Tibial nerve (tissue), 4 donors: ENCODE measurements at regions not wholly inside any gene's neighbourhood (a gene's known extent, or its start where the extent isn't known, plus 50 kb on each side); places are given as distances from the start of the nearest gene placed in this dataset.

Source experiments
- DNase-seq, 2 donors: peaks; one replicate each; pipeline ENCODE4 v3.0.0-alpha.2; 2019; ENCODE audit warnings: low spot score in 2 of 2
- H3K27ac ChIP-seq, 4 donors: fragments of 200-600 bp; sonication (generic) in 3 of 4; one replicate each; pipeline ENCODE4 v1.5.1; 2017 to 2019; ENCODE audit warnings: mild to moderate bottlenecking in 1 of 4
- H3K27me3 ChIP-seq, 2 donors: fragments of 200-600 bp; sonication (generic) in 1 of 2; one replicate each; pipeline versions ENCODE4 v1.5.1 to v1.6.0; 2017 to 2019
- H3K36me3 ChIP-seq, 3 donors: fragments of 200-600 bp; sonication (generic); one replicate each; pipeline ENCODE4 v1.5.1; 2018 to 2019
- H3K4me1 ChIP-seq, 4 donors: fragments of 200-600 bp; sonication (generic) in 3 of 4; one replicate each; pipeline ENCODE4 v1.5.1; 2017 to 2019
- H3K4me3 ChIP-seq, 4 donors: fragments of 200-600 bp; sonication (generic) in 3 of 4; one replicate each; pipeline ENCODE4 v1.5.1; 2017 to 2019; ENCODE audit warnings: mild to moderate bottlenecking in 1 of 4, moderate library complexity in 1 of 4
- H3K9me3 ChIP-seq, 4 donors: fragments of 200-600 bp; sonication (generic) in 3 of 4; one replicate each; pipeline ENCODE4 v1.5.1; 2017 to 2019
- EP300 ChIP-seq, 2 donors: sonication (generic); formaldehyde crosslinking; IDR thresholded peaks; one replicate each; pipeline ENCODE4 v1.6.1; 2017; ENCODE audit warnings: antibody characterized with exemption in 2 of 2, mild to moderate bottlenecking in 1 of 2
- POLR2A ChIP-seq, 2 donors: fragments of 450-650 bp; IDR thresholded peaks; one replicate each; pipeline ENCODE4 v1.6.1; 2017; ENCODE audit warnings: antibody characterized with exemption in 2 of 2, mild to moderate bottlenecking in 2 of 2, moderate library complexity in 2 of 2
- WGBS, 2 donors: methylation state at CpG; one replicate each; pipeline ENCODE4 v1.1.5; 2018; 5-methylcytosine and 5-hydroxymethylcytosine counted together
- TF ChIP-seq, protein P1 (sequence below), 5 experiments: fragments of 200-600 bp in 3 of 5; fragments of 450-650 bp in 2 of 5; sonication (generic) in 3 of 5; IDR thresholded peaks; one replicate each; pipeline ENCODE4 v1.5.1; 2016 to 2019; ENCODE audit warnings: antibody characterized with exemption in 5 of 5, mild to moderate bottlenecking in 3 of 5, moderate library complexity in 2 of 5

DNA sequence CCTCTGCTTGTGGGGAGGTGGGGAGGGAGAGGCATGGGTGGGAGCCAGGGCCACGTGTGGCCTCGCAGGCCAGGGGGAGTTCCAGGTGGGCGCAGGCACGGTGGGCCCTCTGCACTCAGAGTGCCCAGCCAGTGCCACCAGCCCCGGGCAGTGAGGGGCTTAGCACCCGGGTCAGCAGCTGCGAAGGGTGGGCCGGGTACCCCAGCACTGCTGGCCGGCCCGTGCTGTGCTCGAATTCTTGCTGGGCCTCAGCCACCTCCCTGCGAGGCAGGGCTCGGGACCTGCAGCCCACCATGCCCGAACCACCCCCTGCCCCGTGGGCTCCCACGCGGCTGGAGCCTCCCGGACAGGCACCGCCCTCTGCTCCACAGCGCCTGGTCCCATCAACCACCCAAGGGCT, 1277.2 kb downstream of the JRKL start:
- Histone ChIP-seq H3K4me1 (no peaks in the 10 kb centered on the region), H3K36me3 (no peaks in the 10 kb centered on the region), H3K27ac (no peak overlapping the region), H3K9me3 (peaks cover 0 to 8% (median 0%) of the 10 kb centered on the region in 4 donors), H3K27me3 (no peaks in the 10 kb centered on the region), H3K4me3 (no peak overlapping the region)
- DNase-seq = no peak
- TF ChIP-seq, protein P1, sequence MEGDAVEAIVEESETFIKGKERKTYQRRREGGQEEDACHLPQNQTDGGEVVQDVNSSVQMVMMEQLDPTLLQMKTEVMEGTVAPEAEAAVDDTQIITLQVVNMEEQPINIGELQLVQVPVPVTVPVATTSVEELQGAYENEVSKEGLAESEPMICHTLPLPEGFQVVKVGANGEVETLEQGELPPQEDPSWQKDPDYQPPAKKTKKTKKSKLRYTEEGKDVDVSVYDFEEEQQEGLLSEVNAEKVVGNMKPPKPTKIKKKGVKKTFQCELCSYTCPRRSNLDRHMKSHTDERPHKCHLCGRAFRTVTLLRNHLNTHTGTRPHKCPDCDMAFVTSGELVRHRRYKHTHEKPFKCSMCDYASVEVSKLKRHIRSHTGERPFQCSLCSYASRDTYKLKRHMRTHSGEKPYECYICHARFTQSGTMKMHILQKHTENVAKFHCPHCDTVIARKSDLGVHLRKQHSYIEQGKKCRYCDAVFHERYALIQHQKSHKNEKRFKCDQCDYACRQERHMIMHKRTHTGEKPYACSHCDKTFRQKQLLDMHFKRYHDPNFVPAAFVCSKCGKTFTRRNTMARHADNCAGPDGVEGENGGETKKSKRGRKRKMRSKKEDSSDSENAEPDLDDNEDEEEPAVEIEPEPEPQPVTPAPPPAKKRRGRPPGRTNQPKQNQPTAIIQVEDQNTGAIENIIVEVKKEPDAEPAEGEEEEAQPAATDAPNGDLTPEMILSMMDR (IDR thresholded peaks at IDR 0.05) = no peak
- no peak for TF ChIP-seq EP300 (IDR thresholded peaks at IDR 0.05)
- TF ChIP-seq POLR2A (IDR thresholded peaks at IDR 0.05) = no peak
- 89 to 100% methylated on average over 8 to 12 of the region's 20 CpGs for WGBS, 2 donors

DNA sequence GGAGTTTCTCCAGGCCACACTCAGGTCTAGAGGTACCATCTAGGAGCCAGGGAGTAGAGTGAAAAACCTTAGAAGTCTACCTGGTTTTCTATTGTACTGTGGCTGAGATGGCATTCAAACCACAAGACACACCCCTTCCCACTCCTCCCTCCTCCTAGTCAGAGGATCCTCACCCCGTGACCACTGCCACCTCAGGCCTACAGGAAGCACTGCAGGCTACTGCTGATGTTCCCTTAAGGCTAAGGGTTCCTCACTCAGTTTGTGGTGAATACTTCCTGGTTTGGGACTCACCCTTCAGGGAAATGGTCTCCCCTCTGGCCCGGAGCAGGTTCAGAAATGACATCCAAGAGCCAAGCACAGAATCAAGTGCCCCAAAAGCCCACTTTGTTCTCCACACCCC, 1293.9 kb downstream of the JRKL start:
- H3K36me3 ChIP-seq = no peaks in the 10 kb centered on the region
- no peak for DNase-seq
- H3K9me3 ChIP-seq = peaks cover 0 to 9% (median 0%) of the 10 kb centered on the region in 4 donors
- TF ChIP-seq POLR2A (IDR thresholded peaks at IDR 0.05) (no peak), EP300 (IDR thresholded peaks at IDR 0.05) (no peak)
- TF ChIP-seq, protein P1 (IDR thresholded peaks at IDR 0.05) = no peak
- H3K27me3 ChIP-seq = no peaks in the 10 kb centered on the region
- no peak overlapping the region for H3K4me3 ChIP-seq
- no peak overlapping the region for H3K27ac ChIP-seq
- WGBS, 2 donors = 55 to 90% methylated on average over 1 to 2 of the region's 2 CpGs
- no peaks in the 10 kb centered on the region for H3K4me1 ChIP-seq

DNA sequence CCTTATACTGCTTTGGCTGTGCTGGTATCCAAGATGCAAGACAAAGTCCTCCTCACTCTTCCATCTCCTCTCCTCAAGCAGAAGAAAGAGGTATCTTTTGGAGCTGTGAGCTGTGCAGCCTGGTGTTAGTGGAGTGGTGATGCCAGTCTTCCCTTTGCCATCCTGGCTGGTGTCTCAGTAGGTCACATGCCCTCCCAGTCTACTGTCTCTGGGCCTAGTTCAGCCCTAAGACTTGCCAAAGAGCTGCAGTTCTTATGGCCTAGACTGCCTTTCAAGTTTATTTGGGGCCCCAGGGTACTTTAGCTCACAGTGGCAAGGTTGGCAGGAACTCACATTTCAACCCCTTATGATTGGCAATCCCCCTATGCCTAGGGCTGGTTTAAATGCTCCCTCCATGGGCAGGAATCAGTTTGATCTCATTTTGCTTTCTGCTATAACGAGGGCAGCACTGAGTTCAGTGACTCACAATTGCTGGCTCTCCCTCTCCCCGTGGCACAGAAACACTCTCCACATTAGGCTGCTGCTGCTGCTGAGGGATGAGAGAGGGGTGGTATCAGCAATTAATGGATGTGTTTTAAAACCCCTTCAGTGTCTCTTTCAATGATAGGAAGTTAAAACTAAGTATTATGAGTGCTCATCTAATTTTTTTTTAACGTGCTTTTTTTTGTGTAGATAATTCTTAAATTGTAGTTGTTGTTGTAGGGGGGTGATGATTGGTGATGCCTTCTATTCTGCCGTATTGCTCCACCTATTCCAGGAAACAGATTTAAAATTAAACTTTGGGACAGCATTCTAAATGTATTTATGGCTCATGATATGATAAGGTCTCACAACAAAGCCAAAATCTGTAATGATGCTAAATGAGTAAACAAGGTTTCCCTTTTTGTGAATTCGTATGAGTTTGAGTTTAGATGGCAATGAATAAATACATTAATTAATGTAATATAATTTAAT, 1295.0 kb downstream of the JRKL start:
- WGBS, 2 donors = 67 to 75% methylated on average over 5 of the region's 5 CpGs
- Histone ChIP-seq H3K4me1 (no peaks in the 10 kb centered on the region), H3K9me3 (peaks cover 0 to 6% (median 0%) of the 10 kb centered on the region in 4 donors), H3K27ac (no peak overlapping the region), H3K36me3 (no peaks in the 10 kb centered on the region), H3K27me3 (no peaks in the 10 kb centered on the region), H3K4me3 (no peak overlapping the region)
- no peak for DNase-seq
- TF ChIP-seq, protein P1 (IDR thresholded peaks at IDR 0.05) = no peak
- TF ChIP-seq EP300 (IDR thresholded peaks at IDR 0.05) (no peak), POLR2A (IDR thresholded peaks at IDR 0.05) (no peak)

DNA sequence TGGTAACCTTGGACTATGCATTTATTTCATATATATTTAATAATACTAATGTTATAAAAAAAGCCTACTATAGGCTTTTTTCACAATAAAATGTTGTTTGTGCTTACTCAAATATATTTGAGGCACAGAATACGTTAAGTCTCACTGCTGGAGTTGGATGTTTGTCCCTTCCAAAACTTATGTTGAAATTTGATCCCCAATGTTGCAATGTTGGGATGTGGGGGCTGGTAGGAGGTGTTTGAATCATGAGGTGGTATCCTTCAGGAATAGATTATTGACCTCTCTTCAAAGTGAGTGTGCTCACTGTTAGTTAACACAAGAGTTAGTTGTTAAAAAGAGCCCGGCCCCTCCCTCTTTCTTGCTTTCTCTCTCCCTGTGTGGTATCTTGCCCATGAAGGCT, 1295.9 kb downstream of the JRKL start:
- H3K36me3 ChIP-seq = no peaks in the 10 kb centered on the region
- WGBS, 2 donors = 62 to 67% methylated on average over 2 of the region's 2 CpGs
- peaks cover 0 to 6% (median 0%) of the 10 kb centered on the region in 4 donors for H3K9me3 ChIP-seq
- H3K4me1 ChIP-seq = no peaks in the 10 kb centered on the region
- H3K4me3 ChIP-seq = no peak overlapping the region
- H3K27ac ChIP-seq = no peak overlapping the region
- DNase-seq = no peak
- TF ChIP-seq EP300 (IDR thresholded peaks at IDR 0.05) (no peak), POLR2A (IDR thresholded peaks at IDR 0.05) (no peak)
- TF ChIP-seq, protein P1 (IDR thresholded peaks at IDR 0.05) = no peak
- H3K27me3 ChIP-seq = no peaks in the 10 kb centered on the region

DNA sequence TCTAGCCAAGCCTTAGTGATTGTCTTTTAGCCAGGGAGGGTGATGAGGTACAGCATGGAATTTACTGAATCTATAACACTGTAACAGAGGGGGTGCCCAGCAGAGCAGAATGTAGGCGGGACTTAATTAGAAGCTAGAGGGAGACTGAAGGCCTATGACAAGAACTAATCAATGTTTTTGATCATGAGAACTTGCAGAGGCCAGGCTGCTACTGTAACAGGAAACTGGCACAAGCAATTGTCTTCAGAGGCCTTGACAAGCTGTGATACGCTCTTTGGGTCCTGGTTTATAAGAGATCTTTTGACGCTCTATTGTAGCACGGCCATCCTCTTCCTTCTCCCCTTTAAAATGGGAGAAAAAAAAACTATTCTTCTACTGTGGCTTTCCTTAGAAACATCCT, 1297.3 kb downstream of the JRKL start:
- Histone ChIP-seq H3K27me3 (no peaks in the 10 kb centered on the region), H3K4me1 (no peaks in the 10 kb centered on the region), H3K36me3 (no peaks in the 10 kb centered on the region), H3K9me3 (peaks cover 0 to 6% (median 0%) of the 10 kb centered on the region in 4 donors), H3K4me3 (no peak overlapping the region), H3K27ac (no peak overlapping the region)
- 85 to 89% methylated on average over 4 of the region's 4 CpGs for WGBS, 2 donors
- DNase-seq = no peak
- TF ChIP-seq POLR2A (IDR thresholded peaks at IDR 0.05) = no peak
- no peak for TF ChIP-seq EP300 (IDR thresholded peaks at IDR 0.05)
- TF ChIP-seq, protein P1 (IDR thresholded peaks at IDR 0.05) = no peak
